SHP77 (cell line): ENCODE measurements at regions not wholly inside any gene's neighbourhood (a gene's known extent, or its start where the extent isn't known, plus 50 kb on each side); places are given as distances from the start of the nearest gene placed in this dataset.
"Not testable (repeated sequence)": the region's sequence is repeated elsewhere in the genome, so short reads cannot be mapped to it uniquely, and the experiment has no call there.

Experiments
- DNase-seq, 2 experiments: peaks; one replicate each; lab custom pipeline; 2025; lab: John Stamatoyannopoulos, UW

GRCh38 chr2:16103614-16104314, 163.4 kb downstream of the MYCN start:
- no peak for DNase-seq

- no peak for DNase-seq
Measured at GRCh38 chr2:16102976-16103380, 162.6 kb downstream of the MYCN start.

GRCh38 chr2:16102358-16102975, 162.1 kb downstream of the MYCN start:
- DNase-seq = no peak

- no peak for DNase-seq
Measured at GRCh38 chr2:16101196-16101595, 160.8 kb downstream of the MYCN start.

- DNase-seq = no peak
Measured at GRCh38 chr2:16100006-16100405, 159.7 kb downstream of the MYCN start.

- DNase-seq = no peak
Measured at GRCh38 chr2:16099326-16099725, 159.0 kb downstream of the MYCN start.

GRCh38 chr2:16096962-16097361, 156.6 kb downstream of the MYCN start:
- DNase-seq = no peak

- not testable (repeated sequence) for DNase-seq
Measured at GRCh38 chr2:16095483-16095882, 155.1 kb downstream of the MYCN start.

GRCh38 chr2:16094811-16095210, 154.5 kb downstream of the MYCN start:
- DNase-seq = no peak

- no peak for DNase-seq
Measured at GRCh38 chr2:16093639-16094529, 153.5 kb downstream of the MYCN start.

GRCh38 chr2:16092861-16093638, 152.7 kb downstream of the MYCN start:
- no peak for DNase-seq

GRCh38 chr2:16091576-16092282, 151.4 kb downstream of the MYCN start:
- DNase-seq = no peak

- no peak for DNase-seq
Measured at GRCh38 chr2:16090650-16091575, 150.6 kb downstream of the MYCN start.

GRCh38 chr2:16089491-16089890, 149.1 kb downstream of the MYCN start:
- DNase-seq = not testable (repeated sequence)

GRCh38 chr2:16088802-16089112, 148.4 kb downstream of the MYCN start:
- DNase-seq = no peak

- DNase-seq = no peak
Measured at GRCh38 chr2:16088035-16088801, 147.9 kb downstream of the MYCN start.

- not testable (repeated sequence) for DNase-seq
Measured at GRCh38 chr2:16086136-16086535, 145.8 kb downstream of the MYCN start.

GRCh38 chr2:16085073-16085472, 144.7 kb downstream of the MYCN start:
- no peak for DNase-seq

GRCh38 chr2:16084274-16084673, 143.9 kb downstream of the MYCN start:
- DNase-seq = no peak

GRCh38 chr2:16082276-16082675, 141.9 kb downstream of the MYCN start:
- DNase-seq = no peak
